ENCODE measurements at regions not wholly inside any gene's neighbourhood (a gene's known extent, or its start where the extent isn't known, plus 50 kb on each side); places are given as distances from the start of the nearest gene placed in this dataset.
"Not testable (repeated sequence)": the region's sequence is repeated elsewhere in the genome, so short reads cannot be mapped to it uniquely, and the experiment has no call there.

GRCh38 chr1:221241157-221241556, 361.9 kb downstream of the HLX start:
- in situ Hi-C loops (cut with MboI; ENCODE audit: low sequenced_read_pairs): no loop called here

- in situ Hi-C loops (cut with MboI; ENCODE audit: low sequenced_read_pairs): no loop called here
These were observed 362.3 kb downstream of the HLX start for GRCh38 chr1:221241592-221241991.

GRCh38 chr1:221246067-221246466, 366.8 kb downstream of the HLX start:
- in situ Hi-C loops (cut with MboI; ENCODE audit: low sequenced_read_pairs): no loop called here

- in situ Hi-C loops (cut with MboI; ENCODE audit: low sequenced_read_pairs): no loop called here
These were observed 367.6 kb downstream of the HLX start for GRCh38 chr1:221246628-221247415.

GRCh38 chr1:221251580-221251979, 372.3 kb downstream of the HLX start:
- in situ Hi-C loops (cut with MboI; ENCODE audit: low sequenced_read_pairs): no loop called here

- in situ Hi-C loops (cut with MboI; ENCODE audit: low sequenced_read_pairs): no loop called here
These were observed 375.6 kb downstream of the HLX start for GRCh38 chr1:221254813-221255212.

GRCh38 chr1:221256773-221257172, 377.5 kb downstream of the HLX start:
- in situ Hi-C loops (cut with MboI; ENCODE audit: low sequenced_read_pairs): no loop called here

- in situ Hi-C loops (cut with MboI; ENCODE audit: low sequenced_read_pairs): not testable (repeated sequence)
These were observed 378.3 kb downstream of the HLX start for GRCh38 chr1:221257548-221257947.

- in situ Hi-C loops (cut with MboI; ENCODE audit: low sequenced_read_pairs): not testable (repeated sequence)
These were observed 383.4 kb downstream of the HLX start for GRCh38 chr1:221262677-221263076.

- in situ Hi-C loops (cut with MboI; ENCODE audit: low sequenced_read_pairs): no loop called here
These were observed 384.9 kb downstream of the HLX start for GRCh38 chr1:221263831-221264767.

- in situ Hi-C loops (cut with MboI; ENCODE audit: low sequenced_read_pairs): no loop called here
These were observed 385.6 kb downstream of the HLX start for GRCh38 chr1:221264848-221265247.

GRCh38 chr1:221268295-221268694, 389.1 kb downstream of the HLX start:
- in situ Hi-C loops (cut with MboI; ENCODE audit: low sequenced_read_pairs): no loop called here

- in situ Hi-C loops (cut with MboI; ENCODE audit: low sequenced_read_pairs): no loop called here
These were observed 392.5 kb downstream of the HLX start for GRCh38 chr1:221271701-221272100.

- in situ Hi-C loops (cut with MboI; ENCODE audit: low sequenced_read_pairs): no loop called here
These were observed 393.7 kb downstream of the HLX start for GRCh38 chr1:221272940-221273339.

- in situ Hi-C loops (cut with MboI; ENCODE audit: low sequenced_read_pairs): no loop called here
These were observed 395.1 kb downstream of the HLX start for GRCh38 chr1:221274373-221274772.

- in situ Hi-C loops (cut with MboI; ENCODE audit: low sequenced_read_pairs): no loop called here
These were observed 397.7 kb downstream of the HLX start for GRCh38 chr1:221276896-221277409.

- in situ Hi-C loops (cut with MboI; ENCODE audit: low sequenced_read_pairs): no loop called here
These were observed 399.9 kb downstream of the HLX start for GRCh38 chr1:221279146-221279545.

- in situ Hi-C loops (cut with MboI; ENCODE audit: low sequenced_read_pairs): no loop called here
These were observed 404.3 kb downstream of the HLX start for GRCh38 chr1:221283532-221283931.

- in situ Hi-C loops (cut with MboI; ENCODE audit: low sequenced_read_pairs): no loop called here
These were observed 404.8 kb downstream of the HLX start for GRCh38 chr1:221284028-221284427.

- in situ Hi-C loops (cut with MboI; ENCODE audit: low sequenced_read_pairs): not testable (repeated sequence)
These were observed 405.7 kb downstream of the HLX start for GRCh38 chr1:221284991-221285390.

- in situ Hi-C loops (cut with MboI; ENCODE audit: low sequenced_read_pairs): not testable (repeated sequence)
These were observed 406.4 kb downstream of the HLX start for GRCh38 chr1:221285458-221286210.
